Stimulated activated memory B cell treated with anti-CD40 and anti-IgM and Interleukin-4, amounts not matched to agents 10 μg/mL and 1 μg/mL and 100 μg/mL, for 72 hours (primary cell): ENCODE measurements at regions not wholly inside any gene's neighbourhood (a gene's known extent, or its start where the extent isn't known, plus 50 kb on each side); places are given as distances from the start of the nearest gene placed in this dataset.
A peak's percentile ranks its signal among the peaks of the same experiment; 100 is the strongest.

Source experiments
- ATAC-seq: fragments of 150-1000 bp; cut with Tn5 transposase; 2 replicates; pipeline ENCODE4 v1.10.0; 2021
- H3K27ac Mint-ChIP-seq: one replicate; pipeline ENCODE4 v1.8.0; 2022; ENCODE audit warnings: mild to moderate bottlenecking, mixed read lengths
- H3K27me3 Mint-ChIP-seq: one replicate; pipeline ENCODE4 v1.8.0; 2022; ENCODE audit warnings: mixed read lengths
- H3K36me3 Mint-ChIP-seq: one replicate; pipeline ENCODE4 v1.8.0; 2022; ENCODE audit warnings: mixed read lengths
- H3K4me1 Mint-ChIP-seq: one replicate; pipeline ENCODE4 v1.8.0; 2022; ENCODE audit warnings: mixed read lengths
- H3K4me3 Mint-ChIP-seq: one replicate; pipeline ENCODE4 v1.8.0; 2022; ENCODE audit warnings: mild to moderate bottlenecking, moderate library complexity, mixed read lengths
- H3K9me3 Mint-ChIP-seq: one replicate; pipeline ENCODE4 v1.8.0; 2022; ENCODE audit warnings: mixed read lengths

DNA sequence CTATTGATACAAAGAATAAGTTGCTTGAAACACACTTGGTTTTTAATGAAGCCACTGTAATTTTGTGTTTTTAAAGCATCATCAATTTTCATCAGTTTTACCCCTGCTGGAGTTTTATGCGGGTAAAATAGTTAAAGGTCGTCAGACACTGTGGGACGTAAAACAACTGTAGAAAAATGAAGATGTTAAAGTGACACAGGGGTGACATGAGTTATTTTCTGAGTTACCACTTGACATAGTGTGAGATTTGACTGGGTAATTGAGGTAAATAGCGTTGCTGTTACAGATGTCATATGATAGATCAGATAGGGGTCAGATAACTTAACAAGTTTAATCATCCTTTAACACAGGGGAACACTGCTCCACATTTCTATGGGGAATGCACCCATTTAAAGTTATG lies 297.6 kb downstream of the CHL1 start:
- H3K9me3 Mint-ChIP-seq: no peaks in the 10 kb centered on the region
- no peak for ATAC-seq
- no peak overlapping the region for H3K4me3 Mint-ChIP-seq
- H3K27ac Mint-ChIP-seq: no peak overlapping the region
- peaks cover 9% of the 10 kb centered on the region for H3K27me3 Mint-ChIP-seq
- no peaks in the 10 kb centered on the region for H3K36me3 Mint-ChIP-seq
- H3K4me1 Mint-ChIP-seq: peaks cover 8% of the 10 kb centered on the region

DNA sequence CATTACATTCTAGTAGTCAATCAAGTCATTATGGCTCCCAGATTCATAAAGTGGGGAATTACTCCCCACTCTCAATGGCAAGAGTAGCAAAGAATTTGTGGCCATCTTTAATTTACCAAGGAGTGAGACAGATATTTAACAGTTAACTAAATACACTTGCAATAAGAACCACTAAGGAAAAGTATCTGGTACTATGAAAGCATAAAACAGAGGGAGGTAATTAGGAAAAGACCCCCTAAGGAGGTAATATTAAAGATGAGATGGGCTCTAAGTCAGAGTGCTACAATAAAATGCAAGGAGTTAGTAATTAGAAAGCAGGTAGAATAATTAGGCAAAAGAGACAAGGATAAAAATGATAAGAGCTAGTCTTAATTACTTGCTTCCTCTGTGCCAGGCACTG lies 301.9 kb downstream of the CHL1 start:
- no peaks in the 10 kb centered on the region for H3K9me3 Mint-ChIP-seq
- no peaks in the 10 kb centered on the region for H3K36me3 Mint-ChIP-seq
- no peak for ATAC-seq
- peaks cover 9% of the 10 kb centered on the region for H3K27me3 Mint-ChIP-seq
- H3K4me3 Mint-ChIP-seq: no peak overlapping the region
- H3K27ac Mint-ChIP-seq: no peak overlapping the region
- no peaks in the 10 kb centered on the region for H3K4me1 Mint-ChIP-seq

DNA sequence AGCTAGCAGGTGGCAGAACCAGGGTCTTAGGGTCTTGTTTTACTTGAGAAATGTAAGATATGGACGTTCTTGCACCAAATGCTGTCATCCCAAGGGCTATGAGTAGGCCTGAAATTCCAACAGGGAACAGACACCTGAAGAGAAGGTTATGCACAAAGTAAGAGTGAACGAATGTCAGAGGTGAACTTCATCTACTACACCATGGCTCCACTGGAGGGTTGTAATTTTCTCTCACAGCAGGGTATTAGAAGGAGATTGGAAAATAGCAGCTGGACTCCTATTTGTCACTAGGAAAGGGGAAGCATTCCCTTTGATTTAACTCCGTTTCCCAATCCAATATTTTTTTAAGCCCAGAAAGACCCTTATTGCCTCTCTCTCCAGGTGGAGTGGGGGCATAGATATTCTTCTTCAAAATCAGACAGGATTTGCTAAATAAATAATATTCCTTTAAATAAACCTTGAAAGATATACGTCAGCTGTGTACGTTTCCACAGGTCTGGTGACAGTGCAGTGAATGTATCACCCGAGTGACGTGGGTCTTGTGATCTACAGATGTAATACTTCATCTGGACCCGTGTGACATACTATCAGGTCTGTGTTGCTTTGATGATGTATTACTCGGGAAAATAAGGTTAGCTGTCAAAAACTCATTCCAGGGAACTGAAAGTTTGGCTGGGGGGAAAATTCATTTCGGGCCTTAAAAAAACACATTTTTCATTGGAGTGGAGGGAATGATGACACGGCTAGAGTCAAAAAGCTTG lies 302.6 kb downstream of the CHL1 start:
- no peak overlapping the region for H3K4me3 Mint-ChIP-seq
- peaks cover 9% of the 10 kb centered on the region for H3K27me3 Mint-ChIP-seq
- H3K9me3 Mint-ChIP-seq: no peaks in the 10 kb centered on the region
- no peak overlapping the region for H3K27ac Mint-ChIP-seq
- no peak for ATAC-seq
- no peaks in the 10 kb centered on the region for H3K36me3 Mint-ChIP-seq
- H3K4me1 Mint-ChIP-seq: no peaks in the 10 kb centered on the region

DNA sequence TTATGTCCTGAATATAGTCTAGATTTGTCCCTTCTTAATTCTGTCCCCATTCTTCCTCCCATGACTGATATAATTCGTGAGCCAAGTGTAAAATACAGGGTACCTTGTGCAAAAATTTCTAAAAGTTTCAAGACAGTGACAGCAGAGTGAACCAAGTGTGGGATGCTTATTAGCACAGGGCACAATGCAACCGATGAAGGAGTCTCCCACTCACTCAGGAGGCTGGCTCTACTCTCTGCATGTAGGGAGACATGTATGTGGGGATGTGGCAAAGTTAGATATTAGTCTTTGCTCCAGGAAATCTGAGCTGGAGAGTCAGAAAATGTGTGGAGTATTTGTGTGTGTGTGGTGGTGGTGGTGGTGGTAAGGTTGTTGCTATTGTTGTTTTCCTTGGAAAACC lies 305.9 kb downstream of the CHL1 start:
- no peak for ATAC-seq
- Mint-ChIP-seq H3K4me1 (no peaks in the 10 kb centered on the region), H3K27ac (no peak overlapping the region), H3K4me3 (no peak overlapping the region), H3K9me3 (peaks cover 7% of the 10 kb centered on the region), H3K27me3 (peaks cover 9% of the 10 kb centered on the region), H3K36me3 (no peaks in the 10 kb centered on the region)

DNA sequence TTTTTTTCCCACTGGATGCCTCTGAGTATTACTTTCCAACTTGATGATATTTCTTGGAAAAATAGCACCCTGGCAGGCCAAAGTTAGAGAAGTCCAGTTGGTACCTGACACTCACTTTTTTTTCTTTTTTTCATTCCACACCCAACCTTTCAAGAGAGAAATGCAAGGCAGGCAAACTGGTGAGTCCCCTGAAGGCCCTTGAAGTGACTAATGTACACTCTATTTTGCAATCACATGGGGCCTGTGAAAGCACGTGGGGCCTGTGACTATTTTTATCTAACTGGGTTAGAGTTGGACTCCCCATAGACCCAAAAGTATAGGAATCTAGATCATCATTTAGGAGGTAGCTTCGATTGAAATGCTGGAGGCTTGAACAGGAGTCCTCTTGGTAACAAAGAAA lies 316.7 kb downstream of the CHL1 start:
- Mint-ChIP-seq H3K27me3 (peaks cover 18% of the 10 kb centered on the region), H3K36me3 (no peaks in the 10 kb centered on the region), H3K4me3 (no peak overlapping the region), H3K9me3 (peaks cover 5% of the 10 kb centered on the region), H3K27ac (no peak overlapping the region), H3K4me1 (no peaks in the 10 kb centered on the region)
- ATAC-seq: no peak

DNA sequence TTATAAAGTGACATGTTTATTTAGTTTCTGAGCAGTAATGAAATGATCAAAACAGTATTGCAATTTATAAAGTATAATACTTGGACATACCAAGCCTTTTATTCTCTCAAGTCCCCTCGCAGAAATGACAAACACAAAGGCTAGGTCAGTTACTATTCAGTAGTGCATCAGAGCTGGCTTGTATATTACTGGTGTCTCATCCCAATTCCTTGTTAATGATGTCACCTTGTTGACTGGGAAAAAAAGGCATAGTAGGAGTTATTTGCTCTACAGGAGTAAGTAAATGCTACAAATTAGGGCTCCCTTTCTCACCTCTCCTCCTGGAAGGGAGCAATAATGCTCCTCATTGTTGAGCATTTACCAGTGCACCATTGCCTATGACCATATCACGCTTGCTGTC lies 317.6 kb downstream of the CHL1 start:
- no peaks in the 10 kb centered on the region for H3K4me1 Mint-ChIP-seq
- H3K27ac Mint-ChIP-seq: no peak overlapping the region
- no peak for ATAC-seq
- H3K9me3 Mint-ChIP-seq: peaks cover 2% of the 10 kb centered on the region
- H3K4me3 Mint-ChIP-seq: no peak overlapping the region
- H3K27me3 Mint-ChIP-seq: peaks cover 18% of the 10 kb centered on the region
- no peaks in the 10 kb centered on the region for H3K36me3 Mint-ChIP-seq

DNA sequence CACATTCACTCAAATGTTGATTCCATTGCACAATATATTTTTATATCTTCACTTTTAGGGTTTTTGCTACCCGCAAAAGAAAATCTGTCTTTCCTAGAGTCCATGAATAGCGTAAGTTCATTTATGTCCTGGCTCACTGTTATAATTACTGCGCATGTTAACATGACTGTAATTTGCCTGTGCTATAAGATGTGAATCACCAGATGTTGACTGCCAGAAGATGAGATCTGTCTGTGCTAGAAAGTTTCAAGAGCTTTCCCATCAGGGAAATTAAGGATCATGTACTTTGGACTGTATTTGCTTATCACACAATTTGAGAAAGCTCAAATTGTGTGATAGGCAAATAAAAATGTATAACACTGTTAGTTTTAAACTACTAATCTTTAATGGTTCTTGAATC lies 322.5 kb downstream of the CHL1 start:
- Mint-ChIP-seq H3K36me3 (no peaks in the 10 kb centered on the region), H3K4me3 (no peak overlapping the region), H3K4me1 (no peaks in the 10 kb centered on the region), H3K27ac (no peak overlapping the region), H3K27me3 (peaks cover 9% of the 10 kb centered on the region), H3K9me3 (no peaks in the 10 kb centered on the region)
- ATAC-seq: no peak

DNA sequence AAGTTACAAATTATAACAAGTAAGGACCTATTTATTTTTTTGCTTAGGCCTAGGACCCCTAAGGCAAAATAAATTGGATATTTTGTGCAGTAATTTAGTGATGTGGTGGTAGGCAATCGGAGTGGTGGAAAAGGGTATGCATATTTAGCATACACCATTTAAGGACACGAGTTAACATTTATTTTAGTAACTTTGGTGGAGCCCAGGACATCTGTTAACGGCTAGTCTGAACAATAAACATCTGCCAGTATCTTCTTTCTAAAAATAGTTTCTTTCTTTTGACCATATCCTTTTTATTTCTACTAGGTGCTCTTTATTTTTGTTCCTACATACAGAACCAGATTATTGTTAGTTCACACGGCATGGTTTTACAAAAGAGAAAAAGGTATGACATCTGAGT lies 326.3 kb downstream of the CHL1 start:
- ATAC-seq: no peak
- Mint-ChIP-seq H3K27me3 (no peaks in the 10 kb centered on the region), H3K9me3 (no peaks in the 10 kb centered on the region), H3K27ac (no peak overlapping the region), H3K4me3 (no peak overlapping the region), H3K36me3 (no peaks in the 10 kb centered on the region), H3K4me1 (no peaks in the 10 kb centered on the region)

DNA sequence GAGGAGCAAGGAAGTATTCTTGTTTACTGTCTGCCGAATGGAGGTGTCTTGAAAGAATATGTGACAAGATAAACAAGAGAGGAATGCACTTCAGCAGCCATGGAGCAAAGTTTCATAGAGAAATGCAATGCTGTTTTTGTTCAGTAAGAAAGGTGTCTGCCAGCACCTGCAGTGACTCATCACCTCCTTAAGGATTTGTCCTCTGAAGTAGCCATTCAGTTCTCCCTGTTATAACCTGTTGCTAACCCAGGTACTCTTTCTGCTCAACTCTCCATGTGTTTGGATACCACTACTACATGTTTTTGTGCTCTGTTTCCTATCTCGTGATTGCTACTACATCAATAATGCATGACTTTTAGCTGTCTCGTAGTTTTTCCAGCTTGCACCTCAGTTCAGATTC lies 328.9 kb downstream of the CHL1 start:
- Mint-ChIP-seq H3K4me3 (no peak overlapping the region), H3K9me3 (peaks cover 3% of the 10 kb centered on the region), H3K36me3 (no peaks in the 10 kb centered on the region), H3K27ac (no peak overlapping the region), H3K4me1 (no peaks in the 10 kb centered on the region), H3K27me3 (no peaks in the 10 kb centered on the region)
- no peak for ATAC-seq

DNA sequence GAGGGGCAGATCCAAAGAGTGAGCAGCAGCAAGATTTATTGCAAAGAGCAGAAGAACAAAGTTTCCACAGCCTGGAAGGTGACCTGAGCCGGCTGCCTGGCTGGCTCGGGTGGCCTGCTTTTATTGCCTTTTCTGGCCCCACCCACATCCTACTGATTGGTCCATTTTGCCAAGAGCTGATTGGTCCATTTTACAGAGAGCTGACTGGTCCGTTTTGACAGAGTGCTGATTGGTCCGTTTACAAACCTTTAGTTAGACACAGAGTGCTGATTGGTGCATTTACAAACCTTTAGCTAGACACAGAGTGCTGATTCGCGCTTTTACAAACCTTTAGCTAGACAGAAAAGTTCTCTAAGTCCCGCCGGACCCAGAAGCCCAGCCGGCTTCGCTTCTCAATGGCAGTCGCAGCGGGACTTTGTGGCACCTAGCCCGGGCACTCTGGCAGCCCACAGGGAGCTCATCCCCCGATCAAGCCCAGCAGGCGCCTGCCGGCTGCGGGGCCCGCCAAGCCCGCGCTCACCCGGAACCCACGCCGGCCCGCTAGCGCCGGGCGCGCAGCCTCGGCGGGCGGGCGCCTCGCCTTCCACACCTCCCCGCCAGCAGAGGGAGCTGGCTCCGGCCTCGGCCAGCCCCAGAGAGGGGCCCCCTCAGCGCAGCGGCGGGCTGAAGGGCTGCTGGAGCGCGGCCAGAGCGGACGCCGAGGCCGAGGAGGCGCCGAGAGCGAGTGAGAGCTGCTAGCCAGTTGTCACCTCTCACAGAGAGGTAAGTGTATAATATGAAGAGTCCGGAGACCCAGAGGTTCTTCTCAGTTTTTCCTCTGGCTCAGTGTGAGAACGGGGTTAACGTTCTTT lies 339.2 kb downstream of the CHL1 start:
- H3K9me3 Mint-ChIP-seq: peaks cover 8% of the 10 kb centered on the region
- ATAC-seq: peak; percentile 64
- peak overlapping the region; percentile 54 for H3K4me3 Mint-ChIP-seq
- no peaks in the 10 kb centered on the region for H3K27me3 Mint-ChIP-seq
- no peaks in the 10 kb centered on the region for H3K36me3 Mint-ChIP-seq
- no peak overlapping the region for H3K27ac Mint-ChIP-seq
- H3K4me1 Mint-ChIP-seq: no peaks in the 10 kb centered on the region

DNA sequence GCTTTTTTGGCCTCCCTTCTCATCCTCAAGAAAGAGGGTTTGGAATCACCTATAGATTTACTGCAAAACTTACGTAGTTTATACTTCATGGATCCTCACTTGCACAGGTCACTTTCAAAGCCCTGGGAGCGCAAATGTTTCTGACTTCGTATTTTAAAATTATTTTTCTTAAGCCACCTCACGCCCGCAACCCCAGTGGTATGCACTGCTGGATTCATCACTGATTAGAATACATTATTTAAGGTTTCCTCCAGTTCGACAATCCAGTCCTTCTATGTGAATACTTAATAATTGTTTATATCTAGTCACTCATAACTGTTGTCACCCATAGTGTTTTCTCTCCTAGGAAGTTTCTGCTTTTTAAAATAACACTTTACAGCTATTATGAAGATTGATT lies 339.9 kb downstream of the CHL1 start:
- Mint-ChIP-seq H3K4me1 (no peaks in the 10 kb centered on the region), H3K27ac (no peak overlapping the region), H3K27me3 (peaks cover 3% of the 10 kb centered on the region), H3K36me3 (no peaks in the 10 kb centered on the region), H3K4me3 (peak overlapping the region; percentile 54), H3K9me3 (peaks cover 8% of the 10 kb centered on the region)
- no peak for ATAC-seq

DNA sequence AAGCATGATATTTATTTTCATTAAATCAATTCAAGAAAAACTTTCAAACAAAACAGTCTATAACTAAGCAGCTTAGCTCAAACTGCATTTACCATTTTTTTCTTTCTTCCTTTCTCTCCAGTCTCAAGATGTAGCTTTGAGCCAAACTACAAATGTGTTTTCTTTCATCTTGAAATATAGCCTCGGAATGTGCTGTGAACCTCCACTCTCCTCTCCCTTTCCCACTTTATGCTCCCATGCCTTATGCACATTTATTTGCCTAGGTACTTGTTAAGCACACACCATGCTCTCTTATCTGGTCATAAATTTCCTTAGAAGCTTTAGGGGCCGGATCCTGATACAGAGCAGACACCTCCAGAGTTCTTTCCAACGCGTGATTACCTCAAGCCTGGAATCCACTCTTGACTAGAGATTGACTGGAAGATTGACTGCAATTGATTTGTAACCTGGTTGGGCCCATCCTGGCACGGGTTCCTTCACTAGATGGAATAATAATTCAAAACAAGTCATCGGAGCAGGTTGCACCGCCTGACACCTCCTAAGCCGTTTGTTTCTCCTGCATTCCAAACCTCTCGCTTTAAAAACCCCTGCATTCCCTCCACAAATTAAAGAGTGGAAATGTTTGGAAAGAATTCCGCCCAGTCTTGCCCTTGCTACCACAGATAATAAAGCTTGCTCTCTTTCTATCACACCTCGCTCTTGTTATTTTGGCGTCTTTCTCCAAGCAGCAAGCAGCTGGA lies 344.7 kb downstream of the CHL1 start:
- no peaks in the 10 kb centered on the region for H3K9me3 Mint-ChIP-seq
- no peak overlapping the region for H3K4me3 Mint-ChIP-seq
- peaks cover 11% of the 10 kb centered on the region for H3K27me3 Mint-ChIP-seq
- no peaks in the 10 kb centered on the region for H3K36me3 Mint-ChIP-seq
- no peaks in the 10 kb centered on the region for H3K4me1 Mint-ChIP-seq
- no peak overlapping the region for H3K27ac Mint-ChIP-seq
- ATAC-seq: no peak

DNA sequence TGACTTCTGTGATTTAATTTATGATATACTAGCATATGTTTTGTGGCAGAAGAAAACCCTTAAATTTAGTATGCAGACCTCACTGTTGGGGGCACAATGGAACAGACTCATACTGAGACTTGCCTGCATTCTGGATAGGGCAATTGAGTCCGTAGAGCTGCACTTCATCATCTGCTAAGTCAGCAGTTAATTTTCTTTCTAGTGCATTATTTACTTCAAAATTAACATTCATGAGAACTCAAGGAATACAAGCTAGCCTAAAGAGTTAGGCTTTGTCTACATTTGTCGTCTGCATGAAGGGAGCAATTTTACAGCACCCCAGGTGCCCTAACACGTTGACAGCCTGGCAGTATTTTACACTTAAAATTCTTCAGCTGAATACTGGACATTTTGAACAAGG lies 345.5 kb downstream of the CHL1 start:
- no peak for ATAC-seq
- H3K4me3 Mint-ChIP-seq: no peak overlapping the region
- peaks cover 11% of the 10 kb centered on the region for H3K27me3 Mint-ChIP-seq
- no peak overlapping the region for H3K27ac Mint-ChIP-seq
- H3K9me3 Mint-ChIP-seq: no peaks in the 10 kb centered on the region
- no peaks in the 10 kb centered on the region for H3K36me3 Mint-ChIP-seq
- no peaks in the 10 kb centered on the region for H3K4me1 Mint-ChIP-seq

DNA sequence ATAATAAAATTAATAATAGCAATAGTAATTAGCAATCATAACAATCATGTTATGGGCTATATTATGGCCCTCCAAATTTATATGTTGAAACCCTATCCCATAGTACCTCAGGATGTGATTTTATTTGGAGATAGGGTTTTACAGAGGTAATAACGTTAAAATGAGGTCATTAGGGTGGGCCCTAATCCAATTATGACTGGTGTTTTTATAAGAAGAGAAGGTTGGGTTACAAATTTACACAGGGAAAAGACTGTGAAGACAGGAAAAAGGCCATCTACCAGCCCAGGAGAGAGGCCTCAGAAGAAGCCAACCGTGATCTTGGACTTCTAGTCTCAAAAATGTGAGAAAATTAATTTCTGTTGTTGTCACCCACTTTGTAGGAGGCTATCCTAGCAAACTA lies 353.1 kb downstream of the CHL1 start:
- no peaks in the 10 kb centered on the region for H3K9me3 Mint-ChIP-seq
- H3K27ac Mint-ChIP-seq: no peak overlapping the region
- no peaks in the 10 kb centered on the region for H3K27me3 Mint-ChIP-seq
- no peak overlapping the region for H3K4me3 Mint-ChIP-seq
- no peak for ATAC-seq
- no peaks in the 10 kb centered on the region for H3K4me1 Mint-ChIP-seq
- H3K36me3 Mint-ChIP-seq: no peaks in the 10 kb centered on the region

DNA sequence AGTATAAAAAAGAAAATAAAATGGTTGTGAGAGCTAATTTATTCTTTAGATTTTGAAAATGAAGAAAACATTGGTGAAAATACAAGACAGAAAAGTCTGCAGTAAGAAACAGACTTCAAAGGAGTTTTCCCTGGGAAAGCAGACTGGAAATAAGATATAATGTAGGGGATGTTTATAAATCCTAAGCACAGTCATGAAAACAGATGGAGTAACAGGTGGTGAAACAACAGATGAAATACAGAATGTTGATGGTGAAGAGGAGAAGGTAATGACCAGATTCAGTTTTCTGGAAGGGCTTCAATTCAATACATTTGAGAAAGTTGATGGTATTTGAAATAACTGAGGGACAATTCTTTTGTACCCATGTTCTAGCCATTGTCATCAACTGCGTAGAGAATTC lies 353.9 kb downstream of the CHL1 start:
- Mint-ChIP-seq H3K4me3 (no peak overlapping the region), H3K4me1 (no peaks in the 10 kb centered on the region), H3K9me3 (no peaks in the 10 kb centered on the region), H3K27ac (no peak overlapping the region), H3K36me3 (no peaks in the 10 kb centered on the region), H3K27me3 (no peaks in the 10 kb centered on the region)
- ATAC-seq: no peak
